ENCODE measurements at regions not wholly inside any gene's neighbourhood (a gene's known extent, or its start where the extent isn't known, plus 50 kb on each side); places are given as distances from the start of the nearest gene placed in this dataset.

- peaks cover 5% of the 10 kb centered on the region for H3K27me3 Mint-ChIP-seq (ENCODE audit: unreplicated experiment)
- no peaks in the 10 kb centered on the region for H3K9me3 Mint-ChIP-seq (ENCODE audit: unreplicated experiment)
- H3K4me3 Mint-ChIP-seq (ENCODE audit: unreplicated experiment), result no peak overlapping the region
- no peak for DNase-seq (ENCODE audit: low spot score)
- no peaks in the 10 kb centered on the region for H3K4me1 Mint-ChIP-seq (ENCODE audit: unreplicated experiment)
- no peak for TF ChIP-seq CTCF (IDR thresholded peaks at IDR 0.05; ENCODE audit: unreplicated experiment)
- H3K27ac Mint-ChIP-seq (ENCODE audit: unreplicated experiment), result no peak overlapping the region
- no peaks in the 10 kb centered on the region for H3K36me3 Mint-ChIP-seq (ENCODE audit: low read depth, unreplicated experiment)
These were observed 181.6 kb downstream of the PTPRU start for GRCh38 chr1:29417971-29418370.

DNA sequence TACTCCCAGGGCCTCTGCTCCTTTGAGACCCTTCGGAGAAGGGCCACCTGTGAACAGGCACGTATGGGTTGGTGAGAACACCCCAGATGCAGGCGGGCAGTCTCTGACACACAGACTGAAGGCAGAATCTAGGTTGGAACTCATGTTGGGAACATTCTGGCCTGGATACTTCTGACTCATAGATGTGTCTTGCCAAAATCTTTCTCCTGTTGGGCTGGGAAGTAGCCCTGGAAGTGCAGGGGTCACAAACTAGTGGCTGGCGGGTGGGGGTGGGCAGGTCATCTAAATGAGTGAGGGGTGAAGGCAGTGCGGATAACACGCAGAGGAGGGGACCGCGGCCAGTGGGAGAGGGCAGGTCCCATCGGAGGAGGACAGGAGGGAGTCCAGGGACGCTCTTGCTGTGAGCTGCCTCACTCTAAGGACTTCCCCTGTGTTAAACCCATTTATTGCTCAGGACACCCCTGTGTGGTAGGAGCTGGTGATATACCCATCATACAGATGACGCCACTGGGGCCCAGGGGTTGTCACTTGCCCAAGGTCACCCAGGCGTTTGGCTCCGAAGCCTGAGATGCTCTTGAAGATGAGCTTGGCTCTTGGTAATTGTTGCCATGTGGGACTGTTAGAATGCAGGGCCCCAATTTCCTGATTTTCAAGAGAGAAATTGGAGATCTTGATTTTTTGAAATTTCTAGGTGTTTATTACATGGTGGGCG is 181.0 kb downstream of the PTPRU start:
- Mint-ChIP-seq H3K9me3 (ENCODE audit: unreplicated experiment) (no peaks in the 10 kb centered on the region), H3K4me3 (ENCODE audit: unreplicated experiment) (no peak overlapping the region), H3K36me3 (ENCODE audit: low read depth, unreplicated experiment) (no peaks in the 10 kb centered on the region), H3K27me3 (ENCODE audit: unreplicated experiment) (peaks cover 5% of the 10 kb centered on the region), H3K4me1 (ENCODE audit: unreplicated experiment) (no peaks in the 10 kb centered on the region), H3K27ac (ENCODE audit: unreplicated experiment) (no peak overlapping the region)
- no peak for TF ChIP-seq CTCF (IDR thresholded peaks at IDR 0.05; ENCODE audit: unreplicated experiment)
- no peak for DNase-seq (ENCODE audit: low spot score)

DNA sequence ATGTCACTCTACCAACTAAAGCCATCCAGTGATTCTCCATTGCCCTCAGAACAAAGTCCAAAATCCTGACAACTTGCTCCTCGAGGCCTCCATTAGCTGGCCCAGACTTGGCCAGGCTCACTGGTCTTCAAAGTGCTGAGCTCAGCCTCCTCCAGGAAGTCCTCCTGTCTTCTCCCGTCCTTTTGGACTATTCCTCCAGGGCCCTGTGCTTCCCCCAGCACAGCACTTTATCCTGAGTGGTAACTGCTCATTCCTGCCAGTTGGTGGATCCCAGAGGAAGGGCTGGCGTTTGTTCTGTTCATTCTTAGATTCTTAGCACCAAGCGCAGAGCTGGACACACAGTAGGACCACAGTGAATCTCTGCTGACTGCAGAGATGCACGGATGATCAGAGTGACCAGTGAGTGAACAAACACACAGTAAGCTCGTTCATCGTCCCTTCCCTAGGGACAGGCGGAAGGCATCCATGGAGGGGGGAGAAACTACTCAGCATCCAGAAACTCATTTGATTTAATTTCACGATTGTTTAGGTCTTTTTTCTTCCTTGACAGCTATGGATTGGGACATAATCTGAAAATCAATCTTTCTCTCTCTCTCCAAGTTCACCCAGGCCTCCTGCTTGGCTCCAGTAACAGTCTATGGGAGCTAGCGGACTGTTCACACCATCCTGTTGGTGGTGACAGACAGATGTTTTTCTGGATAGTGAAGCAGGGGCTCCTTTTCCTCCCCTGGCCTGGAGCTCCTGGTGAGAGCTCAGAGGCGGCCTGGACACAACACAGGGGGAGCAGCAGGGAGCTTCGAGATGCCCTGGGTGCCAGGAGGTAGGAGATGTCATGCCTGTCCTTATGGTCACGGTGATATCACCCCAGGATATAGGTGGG is 180.2 kb downstream of the PTPRU start:
- no peak for TF ChIP-seq CTCF (IDR thresholded peaks at IDR 0.05; ENCODE audit: unreplicated experiment)
- no peaks in the 10 kb centered on the region for H3K36me3 Mint-ChIP-seq (ENCODE audit: low read depth, unreplicated experiment)
- H3K4me1 Mint-ChIP-seq (ENCODE audit: unreplicated experiment), result no peaks in the 10 kb centered on the region
- no peaks in the 10 kb centered on the region for H3K9me3 Mint-ChIP-seq (ENCODE audit: unreplicated experiment)
- no peak overlapping the region for H3K27ac Mint-ChIP-seq (ENCODE audit: unreplicated experiment)
- H3K4me3 Mint-ChIP-seq (ENCODE audit: unreplicated experiment), result no peak overlapping the region
- DNase-seq (ENCODE audit: low spot score), result no peak
- peaks cover 5% of the 10 kb centered on the region for H3K27me3 Mint-ChIP-seq (ENCODE audit: unreplicated experiment)

- Mint-ChIP-seq H3K27ac (ENCODE audit: unreplicated experiment) (no peak overlapping the region), H3K4me1 (ENCODE audit: unreplicated experiment) (no peaks in the 10 kb centered on the region), H3K27me3 (ENCODE audit: unreplicated experiment) (peaks cover 5% of the 10 kb centered on the region), H3K36me3 (ENCODE audit: low read depth, unreplicated experiment) (no peaks in the 10 kb centered on the region), H3K9me3 (ENCODE audit: unreplicated experiment) (no peaks in the 10 kb centered on the region), H3K4me3 (ENCODE audit: unreplicated experiment) (no peak overlapping the region)
- no peak for DNase-seq (ENCODE audit: low spot score)
- TF ChIP-seq CTCF (IDR thresholded peaks at IDR 0.05; ENCODE audit: unreplicated experiment), result no peak
These were observed 179.5 kb downstream of the PTPRU start for GRCh38 chr1:29415861-29416260.

Data from endothelial cell (in vitro differentiated cells).